Germinal center (tissue), 1 donor: ENCODE measurements at regions not wholly inside any gene's neighbourhood (a gene's known extent, or its start where the extent isn't known, plus 50 kb on each side); places are given as distances from the start of the nearest gene placed in this dataset.
"Not testable (repeated sequence)": the region's sequence is repeated elsewhere in the genome, so short reads cannot be mapped to it uniquely, and the experiment has no call there.

Experiments used
- DNase-seq: peaks from one replicate; pipeline ENCODE4 v3.0.0; 2012; ENCODE audit warnings: mixed read lengths, low spot score

- no peak for DNase-seq
Observed at GRCh38 chr14:105600939-105601359, 74.6 kb downstream of the TMEM121 start.

GRCh38 chr14:105601360-105602242, 75.2 kb downstream of the TMEM121 start:
- no peak for DNase-seq

GRCh38 chr14:105602243-105602750, 75.9 kb downstream of the TMEM121 start:
- DNase-seq = no peak

- no peak for DNase-seq
Observed at GRCh38 chr14:105602799-105603793, 76.7 kb downstream of the TMEM121 start.

- DNase-seq = not testable (repeated sequence)
Observed at GRCh38 chr14:105604531-105605463, 78.4 kb downstream of the TMEM121 start.

GRCh38 chr14:105605464-105606304, 79.3 kb downstream of the TMEM121 start:
- DNase-seq = no peak

- not testable (repeated sequence) for DNase-seq
Observed at GRCh38 chr14:105606305-105606975, 80.1 kb downstream of the TMEM121 start.

- DNase-seq = not testable (repeated sequence)
Observed at GRCh38 chr14:105607025-105607424, 80.6 kb downstream of the TMEM121 start.

- DNase-seq = not testable (repeated sequence)
Observed at GRCh38 chr14:105614987-105615386, 88.6 kb downstream of the TMEM121 start.

GRCh38 chr14:105615986-105616801, 89.8 kb downstream of the TMEM121 start:
- not testable (repeated sequence) for DNase-seq

GRCh38 chr14:105616802-105617192, 90.4 kb downstream of the TMEM121 start:
- DNase-seq = no peak

- DNase-seq = no peak
Observed at GRCh38 chr14:105617201-105617777, 90.9 kb downstream of the TMEM121 start.

GRCh38 chr14:105617805-105618204, 91.4 kb downstream of the TMEM121 start:
- DNase-seq = not testable (repeated sequence)

GRCh38 chr14:105619324-105619723, 92.9 kb downstream of the TMEM121 start:
- DNase-seq = not testable (repeated sequence)

GRCh38 chr14:105620178-105620864, 93.9 kb downstream of the TMEM121 start:
- DNase-seq = not testable (repeated sequence)

GRCh38 chr14:105620865-105621471, 94.6 kb downstream of the TMEM121 start:
- DNase-seq = not testable (repeated sequence)
